BJ (cell line): ENCODE measurements at regions not wholly inside any gene's neighbourhood (a gene's known extent, or its start where the extent isn't known, plus 50 kb on each side); places are given as distances from the start of the nearest gene placed in this dataset.

ENCODE experiments used
- CTCF ChIA-PET: fragments of 350-600 bp; formaldehyde crosslinking; extraction: SDS; loops from one replicate; lab custom pipeline; 2021; ENCODE audit warnings: antibody characterized with exemption, inconsistent platforms; lab: Yijun Ruan, JAX
- POLR2A ChIA-PET: fragments of 300-600 bp; sonication (Branson Sonifier 250); formaldehyde crosslinking; extraction: SDS; loops from one replicate; lab custom pipeline; 2021; ENCODE audit warnings: antibody characterized with exemption; lab: Charles Lee
- DNase-seq: peaks from one replicate; pipeline ENCODE4 v3.0.0-alpha.2; 2011; ENCODE audit warnings: low read depth
- H3K27me3 ChIP-seq: 2 replicates; pipeline ENCODE4 v1.6.0; 2011; ENCODE audit warnings: low read length; ENCODE audit not compliant: control insufficient read depth, insufficient read depth
- H3K36me3 ChIP-seq: 2 replicates; pipeline ENCODE4 v1.5.1; 2011; ENCODE audit warnings: low read length; ENCODE audit not compliant: control insufficient read depth, insufficient read depth
- H3K4me3 ChIP-seq: 2 replicates; pipeline ENCODE4 v1.5.1; 2011; ENCODE audit warnings: low read depth, mild to moderate bottlenecking, control low read depth, low read length
- TF ChIP-seq, protein P1 (sequence below): IDR thresholded peaks from 2 replicates; pipeline ENCODE4 v1.5.1; 2011; ENCODE audit warnings: low read depth, mild to moderate bottlenecking, control low read depth, inconsistent platforms, low read length, moderate library complexity; ENCODE audit not compliant: insufficient read depth

GRCh38 chr2:16085073-16085472 is 144.7 kb downstream of the MYCN start:
- no peak for DNase-seq
- H3K27me3 ChIP-seq = no peaks in the 10 kb centered on the region
- H3K36me3 ChIP-seq = no peaks in the 10 kb centered on the region
- no peak overlapping the region for H3K4me3 ChIP-seq
- TF ChIP-seq, protein P1, sequence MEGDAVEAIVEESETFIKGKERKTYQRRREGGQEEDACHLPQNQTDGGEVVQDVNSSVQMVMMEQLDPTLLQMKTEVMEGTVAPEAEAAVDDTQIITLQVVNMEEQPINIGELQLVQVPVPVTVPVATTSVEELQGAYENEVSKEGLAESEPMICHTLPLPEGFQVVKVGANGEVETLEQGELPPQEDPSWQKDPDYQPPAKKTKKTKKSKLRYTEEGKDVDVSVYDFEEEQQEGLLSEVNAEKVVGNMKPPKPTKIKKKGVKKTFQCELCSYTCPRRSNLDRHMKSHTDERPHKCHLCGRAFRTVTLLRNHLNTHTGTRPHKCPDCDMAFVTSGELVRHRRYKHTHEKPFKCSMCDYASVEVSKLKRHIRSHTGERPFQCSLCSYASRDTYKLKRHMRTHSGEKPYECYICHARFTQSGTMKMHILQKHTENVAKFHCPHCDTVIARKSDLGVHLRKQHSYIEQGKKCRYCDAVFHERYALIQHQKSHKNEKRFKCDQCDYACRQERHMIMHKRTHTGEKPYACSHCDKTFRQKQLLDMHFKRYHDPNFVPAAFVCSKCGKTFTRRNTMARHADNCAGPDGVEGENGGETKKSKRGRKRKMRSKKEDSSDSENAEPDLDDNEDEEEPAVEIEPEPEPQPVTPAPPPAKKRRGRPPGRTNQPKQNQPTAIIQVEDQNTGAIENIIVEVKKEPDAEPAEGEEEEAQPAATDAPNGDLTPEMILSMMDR = no peak
- CTCF ChIA-PET = no interaction called here
- POLR2A ChIA-PET = no interaction called here

- ChIA-PET POLR2A (no interaction called here), CTCF (no interaction called here)
- TF ChIP-seq, protein P1 = no peak
- no peaks in the 10 kb centered on the region for H3K36me3 ChIP-seq
- no peak for DNase-seq
- H3K27me3 ChIP-seq = no peaks in the 10 kb centered on the region
- no peak overlapping the region for H3K4me3 ChIP-seq
Measured at GRCh38 chr2:16084274-16084673, 143.9 kb downstream of the MYCN start.

DNA sequence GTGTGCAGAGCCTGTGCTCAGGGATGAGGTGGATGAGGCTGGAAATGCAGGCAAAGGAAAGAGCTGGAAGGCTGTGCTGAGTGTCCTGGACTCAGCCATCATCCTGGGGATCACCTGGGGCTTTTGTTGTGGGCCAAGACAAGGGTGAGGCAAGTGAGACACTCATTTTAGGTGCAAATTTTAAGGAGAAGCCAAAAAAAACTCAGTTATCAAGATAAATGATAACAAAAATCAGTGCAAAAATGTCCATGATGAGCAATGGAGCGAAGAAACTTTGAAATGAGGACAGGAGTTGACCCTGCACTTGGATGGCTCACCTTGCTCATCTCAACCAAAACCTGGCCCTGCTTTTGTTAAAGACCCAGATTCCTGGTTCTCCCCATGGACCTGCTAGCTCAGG is 141.9 kb downstream of the MYCN start:
- no peak for DNase-seq
- CTCF ChIA-PET = no interaction called here
- no peaks in the 10 kb centered on the region for H3K36me3 ChIP-seq

GRCh38 chr2:16081316-16082200 is 141.2 kb downstream of the MYCN start:
- CTCF ChIA-PET = no interaction called here
- no peak overlapping the region for H3K4me3 ChIP-seq
- no peaks in the 10 kb centered on the region for H3K27me3 ChIP-seq
- no peak for DNase-seq
- TF ChIP-seq, protein P1 = no peak
- POLR2A ChIA-PET = no interaction called here
- no peaks in the 10 kb centered on the region for H3K36me3 ChIP-seq

More for the DNA sequence above, 141.9 kb downstream of the MYCN start:
- no peaks in the 10 kb centered on the region for H3K27me3 ChIP-seq
- TF ChIP-seq, protein P1 = no peak
- POLR2A ChIA-PET = no interaction called here
- H3K4me3 ChIP-seq = no peak overlapping the region

DNA sequence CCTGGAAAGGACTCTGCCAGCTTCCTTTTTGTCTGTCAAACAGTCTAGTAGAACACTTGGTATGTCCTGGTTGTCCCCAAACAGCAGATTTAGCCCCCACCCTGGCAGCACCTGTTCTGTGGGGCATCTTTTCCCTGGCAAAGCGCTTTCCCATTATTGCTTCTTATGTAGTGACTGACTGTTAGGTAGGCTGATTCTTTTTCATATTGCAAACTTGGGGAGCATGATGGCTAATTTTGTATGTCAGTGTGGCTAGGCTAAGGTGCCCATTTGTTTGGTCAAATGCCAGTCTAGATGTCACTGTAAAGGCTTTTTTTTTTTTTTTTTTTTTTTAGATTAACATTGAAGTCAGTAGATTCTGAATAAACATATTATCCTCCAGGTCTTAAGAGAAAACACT is 140.2 kb downstream of the MYCN start:
- TF ChIP-seq, protein P1 = no peak
- CTCF ChIA-PET = no interaction called here
- Histone ChIP-seq H3K27me3 (no peaks in the 10 kb centered on the region), H3K36me3 (no peaks in the 10 kb centered on the region), H3K4me3 (no peak overlapping the region)
- no peak for DNase-seq
- POLR2A ChIA-PET = no interaction called here
